Lung (tissue), 11 donors: ENCODE measurements at regions not wholly inside any gene's neighbourhood (a gene's known extent, or its start where the extent isn't known, plus 50 kb on each side); places are given as distances from the start of the nearest gene placed in this dataset.

Source experiments
- ATAC-seq: fragments of 200-7000 bp; cut with Tn5 transposase; one replicate; pipeline ENCODE4 v1.9.1; 2020; ENCODE audit warnings: moderate number of reproducible peaks; ENCODE audit not compliant: insufficient read depth, low FRiP score
- DNase-seq, 3 donors: peaks; one replicate each; pipeline ENCODE4 v3.0.0-alpha.2; 2013 to 2017
- H3K27ac ChIP-seq, 2 donors: one replicate each; pipeline ENCODE4 v1.5.1; 2013; ENCODE audit warnings: mild to moderate bottlenecking in 2 of 2, moderate library complexity in 2 of 2, control low read depth in 1 of 2, inconsistent platforms in 1 of 2, low read depth in 1 of 2, low read length in 1 of 2
- H3K27me3 ChIP-seq, 3 donors: one replicate each; pipeline ENCODE4 v1.5.1; 2013; ENCODE audit warnings: low read length in 2 of 3; ENCODE audit not compliant: control insufficient read depth in 3 of 3, insufficient read depth in 3 of 3
- H3K36me3 ChIP-seq, 4 donors: one replicate each; pipeline ENCODE4 v1.5.1; 2013; ENCODE audit warnings: low read length in 4 of 4, mild to moderate bottlenecking in 1 of 4, moderate library complexity in 1 of 4; ENCODE audit not compliant: control insufficient read depth in 4 of 4, insufficient read depth in 4 of 4
- H3K4me1 ChIP-seq, 5 donors: one replicate each; pipeline ENCODE4 v1.5.1; 2013; ENCODE audit warnings: low read length in 5 of 5, mild to moderate bottlenecking in 2 of 5, moderate library complexity in 1 of 5; ENCODE audit not compliant: control insufficient read depth in 5 of 5, insufficient read depth in 5 of 5
- H3K4me3 ChIP-seq: one replicate; pipeline ENCODE4 v1.5.1; 2013; ENCODE audit warnings: mild to moderate bottlenecking, control low read depth, moderate library complexity
- H3K9ac ChIP-seq, 2 donors: one replicate each; pipeline ENCODE4 v1.5.1; 2013; ENCODE audit warnings: low read length in 2 of 2, control low read depth in 1 of 2; ENCODE audit not compliant: insufficient read depth in 1 of 2
- H3K9me3 ChIP-seq, 4 donors: one replicate each; pipeline ENCODE4 v1.5.1; 2013; ENCODE audit warnings: low read length in 3 of 4, mild to moderate bottlenecking in 1 of 4, moderate library complexity in 1 of 4; ENCODE audit not compliant: control insufficient read depth in 4 of 4, insufficient read depth in 3 of 4
- WGBS, 2 donors: extraction: QIAGEN DNeasy Blood & Tissue Kit; methylation state at CpG; one replicate each; pipeline ENCODE4 v1.1.7; 2013; 5-methylcytosine and 5-hydroxymethylcytosine counted together
- TF ChIP-seq, protein P1 (sequence below): IDR thresholded peaks from 2 replicates; pipeline ENCODE4 v1.5.1; 2012; ENCODE audit warnings: mild to moderate bottlenecking; ENCODE audit errors: control extremely low read depth, extremely low read depth
- donor health status: control.
- donor health status: control.
- donor health status: Bipolar disorder and iron deficiency.
- donor health status: healthy.
- donor health status: DM: yes; HTN: yes; CAD: no.

DNA sequence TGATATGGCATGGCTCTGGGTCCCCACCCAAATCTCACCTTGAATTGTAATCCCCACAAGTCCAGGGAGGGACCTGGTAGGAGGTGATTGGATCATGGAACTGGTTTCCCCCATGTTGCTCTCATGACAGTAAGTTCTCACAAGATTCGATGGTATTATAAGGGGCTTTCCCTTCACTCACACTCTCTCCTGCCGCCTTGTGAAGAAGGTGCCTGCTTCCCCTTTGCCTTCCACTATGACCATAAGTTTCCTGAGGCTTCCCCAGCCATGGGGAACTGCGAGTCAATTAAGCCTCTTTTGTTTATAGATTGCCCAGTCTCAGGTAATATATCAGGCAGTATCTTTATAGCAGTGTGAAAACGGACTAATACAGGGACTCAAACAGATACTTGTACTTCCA is 50.4 kb upstream of the ZNF532 start:
- Histone ChIP-seq H3K9me3 (no peaks in the 10 kb centered on the region), H3K4me1 (peaks cover 0 to 19% (median 0%) of the 10 kb centered on the region in 5 donors), H3K9ac (no peak overlapping the region), H3K27me3 (no peaks in the 10 kb centered on the region), H3K4me3 (no peak overlapping the region), H3K36me3 (no peaks in the 10 kb centered on the region), H3K27ac (no peak overlapping the region)
- TF ChIP-seq, protein P1, sequence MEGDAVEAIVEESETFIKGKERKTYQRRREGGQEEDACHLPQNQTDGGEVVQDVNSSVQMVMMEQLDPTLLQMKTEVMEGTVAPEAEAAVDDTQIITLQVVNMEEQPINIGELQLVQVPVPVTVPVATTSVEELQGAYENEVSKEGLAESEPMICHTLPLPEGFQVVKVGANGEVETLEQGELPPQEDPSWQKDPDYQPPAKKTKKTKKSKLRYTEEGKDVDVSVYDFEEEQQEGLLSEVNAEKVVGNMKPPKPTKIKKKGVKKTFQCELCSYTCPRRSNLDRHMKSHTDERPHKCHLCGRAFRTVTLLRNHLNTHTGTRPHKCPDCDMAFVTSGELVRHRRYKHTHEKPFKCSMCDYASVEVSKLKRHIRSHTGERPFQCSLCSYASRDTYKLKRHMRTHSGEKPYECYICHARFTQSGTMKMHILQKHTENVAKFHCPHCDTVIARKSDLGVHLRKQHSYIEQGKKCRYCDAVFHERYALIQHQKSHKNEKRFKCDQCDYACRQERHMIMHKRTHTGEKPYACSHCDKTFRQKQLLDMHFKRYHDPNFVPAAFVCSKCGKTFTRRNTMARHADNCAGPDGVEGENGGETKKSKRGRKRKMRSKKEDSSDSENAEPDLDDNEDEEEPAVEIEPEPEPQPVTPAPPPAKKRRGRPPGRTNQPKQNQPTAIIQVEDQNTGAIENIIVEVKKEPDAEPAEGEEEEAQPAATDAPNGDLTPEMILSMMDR: no peak
- 74 to 78% methylated on average over 4 of the region's 4 CpGs for WGBS, 2 donors
- no peak for ATAC-seq
- no peak for DNase-seq
